C4-2B (cell line): ENCODE measurements at regions not wholly inside any gene's neighbourhood (a gene's known extent, or its start where the extent isn't known, plus 50 kb on each side); places are given as distances from the start of the nearest gene placed in this dataset.

Source experiments
- ZFX ChIP-seq: fragments of 450-650 bp; IDR thresholded peaks from 2 replicates; pipeline ENCODE4 v1.6.1; 2017
- TF ChIP-seq, protein P1 (sequence below): fragments of 450-650 bp; conservative IDR thresholded peaks from 2 replicates; pipeline ENCODE4 v1.5.1; 2017; ENCODE audit warnings: mild to moderate bottlenecking

- TF ChIP-seq, protein P1, sequence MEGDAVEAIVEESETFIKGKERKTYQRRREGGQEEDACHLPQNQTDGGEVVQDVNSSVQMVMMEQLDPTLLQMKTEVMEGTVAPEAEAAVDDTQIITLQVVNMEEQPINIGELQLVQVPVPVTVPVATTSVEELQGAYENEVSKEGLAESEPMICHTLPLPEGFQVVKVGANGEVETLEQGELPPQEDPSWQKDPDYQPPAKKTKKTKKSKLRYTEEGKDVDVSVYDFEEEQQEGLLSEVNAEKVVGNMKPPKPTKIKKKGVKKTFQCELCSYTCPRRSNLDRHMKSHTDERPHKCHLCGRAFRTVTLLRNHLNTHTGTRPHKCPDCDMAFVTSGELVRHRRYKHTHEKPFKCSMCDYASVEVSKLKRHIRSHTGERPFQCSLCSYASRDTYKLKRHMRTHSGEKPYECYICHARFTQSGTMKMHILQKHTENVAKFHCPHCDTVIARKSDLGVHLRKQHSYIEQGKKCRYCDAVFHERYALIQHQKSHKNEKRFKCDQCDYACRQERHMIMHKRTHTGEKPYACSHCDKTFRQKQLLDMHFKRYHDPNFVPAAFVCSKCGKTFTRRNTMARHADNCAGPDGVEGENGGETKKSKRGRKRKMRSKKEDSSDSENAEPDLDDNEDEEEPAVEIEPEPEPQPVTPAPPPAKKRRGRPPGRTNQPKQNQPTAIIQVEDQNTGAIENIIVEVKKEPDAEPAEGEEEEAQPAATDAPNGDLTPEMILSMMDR: no peak
- TF ChIP-seq ZFX: no peak
Observed at GRCh38 chr5:66361070-66361469, 217.0 kb downstream of the SREK1 start.
